Iris pigment epithelial cell (primary cell): ENCODE measurements at regions not wholly inside any gene's neighbourhood (a gene's known extent, or its start where the extent isn't known, plus 50 kb on each side); places are given as distances from the start of the nearest gene placed in this dataset.

Experiments
- DNase-seq: peaks from one replicate; pipeline ENCODE4 v3.0.0-alpha.2; 2011; ENCODE audit warnings: low read depth

- DNase-seq = no peak
Measured at GRCh38 chr9:86893811-86894490, 53.4 kb downstream of the GAS1 start.

- peak; percentile 12 for DNase-seq
Measured at GRCh38 chr9:86892576-86892975, 54.7 kb downstream of the GAS1 start.

- no peak for DNase-seq
Measured at GRCh38 chr9:86891886-86892437, 55.3 kb downstream of the GAS1 start.

GRCh38 chr9:86891091-86891490 is 56.2 kb downstream of the GAS1 start:
- no peak for DNase-seq

- no peak for DNase-seq
Measured at GRCh38 chr9:86885232-86885631, 62.1 kb downstream of the GAS1 start.

GRCh38 chr9:86876621-86877196 is 70.6 kb downstream of the GAS1 start:
- no peak for DNase-seq

GRCh38 chr9:86868616-86869015 is 78.7 kb downstream of the GAS1 start:
- no peak for DNase-seq

GRCh38 chr9:86867804-86868313 is 79.4 kb downstream of the GAS1 start:
- DNase-seq = no peak

- DNase-seq = no peak
Measured at GRCh38 chr9:86865952-86866351, 81.4 kb downstream of the GAS1 start.

GRCh38 chr9:86860006-86860405 is 87.3 kb downstream of the GAS1 start:
- DNase-seq = no peak

- no peak for DNase-seq
Measured at GRCh38 chr9:86859056-86859455, 88.2 kb downstream of the GAS1 start.

GRCh38 chr9:86858009-86858408 is 89.3 kb downstream of the GAS1 start:
- no peak for DNase-seq

GRCh38 chr9:86856259-86856658 is 91.0 kb downstream of the GAS1 start:
- DNase-seq = no peak

- DNase-seq = peak; percentile 94
Measured at GRCh38 chr9:86854898-86855523, 92.3 kb downstream of the GAS1 start.

- DNase-seq = peak; percentile 44
Measured at GRCh38 chr9:86846656-86847055, 100.7 kb downstream of the GAS1 start.

- peak; percentile 15 for DNase-seq
Measured at GRCh38 chr9:86843206-86843605, 104.1 kb downstream of the GAS1 start.

- no peak for DNase-seq
Measured at GRCh38 chr9:86842573-86842972, 104.7 kb downstream of the GAS1 start.

- DNase-seq = no peak
Measured at GRCh38 chr9:86839522-86839921, 107.8 kb downstream of the GAS1 start.

GRCh38 chr9:86838519-86839497 is 108.5 kb downstream of the GAS1 start:
- no peak for DNase-seq

GRCh38 chr9:86837345-86837744 is 110.0 kb downstream of the GAS1 start:
- no peak for DNase-seq

- DNase-seq = no peak
Measured at GRCh38 chr9:86836797-86837196, 110.5 kb downstream of the GAS1 start.

GRCh38 chr9:86836266-86836665 is 111.0 kb downstream of the GAS1 start:
- no peak for DNase-seq
